ENCODE measurements at regions not wholly inside any gene's neighbourhood (a gene's known extent, or its start where the extent isn't known, plus 50 kb on each side); places are given as distances from the start of the nearest gene placed in this dataset.

DNA sequence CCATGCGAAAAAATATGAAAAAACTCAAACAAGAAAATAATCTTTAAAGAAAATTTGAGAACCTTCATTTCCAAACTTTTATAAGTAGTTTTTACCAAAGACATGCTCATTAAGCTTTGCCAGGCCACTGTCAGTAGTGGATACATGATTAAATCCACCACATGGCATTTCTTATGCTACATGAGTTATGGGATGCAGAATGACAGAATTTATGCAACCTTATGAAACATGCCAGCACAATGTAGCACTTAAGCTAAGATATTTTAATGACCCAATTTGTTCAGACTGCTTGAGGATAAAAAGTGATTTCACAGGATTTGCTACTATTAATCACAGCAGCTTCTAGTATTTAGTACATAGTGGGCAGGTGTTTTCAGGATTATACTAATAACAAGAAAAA, 123.3 kb downstream of the ATP23 start:
- TF ChIP-seq, protein P1, sequence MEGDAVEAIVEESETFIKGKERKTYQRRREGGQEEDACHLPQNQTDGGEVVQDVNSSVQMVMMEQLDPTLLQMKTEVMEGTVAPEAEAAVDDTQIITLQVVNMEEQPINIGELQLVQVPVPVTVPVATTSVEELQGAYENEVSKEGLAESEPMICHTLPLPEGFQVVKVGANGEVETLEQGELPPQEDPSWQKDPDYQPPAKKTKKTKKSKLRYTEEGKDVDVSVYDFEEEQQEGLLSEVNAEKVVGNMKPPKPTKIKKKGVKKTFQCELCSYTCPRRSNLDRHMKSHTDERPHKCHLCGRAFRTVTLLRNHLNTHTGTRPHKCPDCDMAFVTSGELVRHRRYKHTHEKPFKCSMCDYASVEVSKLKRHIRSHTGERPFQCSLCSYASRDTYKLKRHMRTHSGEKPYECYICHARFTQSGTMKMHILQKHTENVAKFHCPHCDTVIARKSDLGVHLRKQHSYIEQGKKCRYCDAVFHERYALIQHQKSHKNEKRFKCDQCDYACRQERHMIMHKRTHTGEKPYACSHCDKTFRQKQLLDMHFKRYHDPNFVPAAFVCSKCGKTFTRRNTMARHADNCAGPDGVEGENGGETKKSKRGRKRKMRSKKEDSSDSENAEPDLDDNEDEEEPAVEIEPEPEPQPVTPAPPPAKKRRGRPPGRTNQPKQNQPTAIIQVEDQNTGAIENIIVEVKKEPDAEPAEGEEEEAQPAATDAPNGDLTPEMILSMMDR (IDR thresholded peaks at IDR 0.05; ENCODE audit: insufficient read depth, low read length, poor library complexity, severe bottlenecking): no peak
- no peak for TF ChIP-seq EZH2phosphoT487 (conservative IDR thresholded peaks at IDR 0.05; ENCODE audit: low read length)
